GM23338 (cell line): ENCODE measurements at regions not wholly inside any gene's neighbourhood (a gene's known extent, or its start where the extent isn't known, plus 50 kb on each side); places are given as distances from the start of the nearest gene placed in this dataset.
A peak's percentile ranks its signal among the peaks of the same experiment; 100 is the strongest.

Experiments used
- ATAC-seq: fragments of 200-7000 bp; cut with Tn5 transposase; 3 replicates; pipeline ENCODE4 v1.9.1; 2020
- DNase-seq: peaks from one replicate; pipeline ENCODE4 v3.0.0-alpha.2; 2015; ENCODE audit warnings: low spot score
- H2AFZ ChIP-seq: fragments of 200-600 bp; sonication (generic); 2 replicates; pipeline ENCODE4 v1.8.0; 2016; ENCODE audit warnings: antibody characterized with exemption, mild to moderate bottlenecking, moderate library complexity
- H3F3A ChIP-seq: fragments of 200-600 bp; sonication (generic); replicated peaks from 2 replicates; pipeline ENCODE4 v1.8.0; 2017; ENCODE audit warnings: antibody characterized with exemption, mixed run types, low read depth
- H3K27ac ChIP-seq: fragments of 200-600 bp; sonication (generic); 2 replicates; pipeline ENCODE4 v1.6.1; 2016; ENCODE audit warnings: low read depth
- H3K27me3 ChIP-seq: fragments of 200-600 bp; sonication (generic); 2 replicates; pipeline ENCODE4 v1.8.0; 2016; ENCODE audit warnings: mild to moderate bottlenecking, mixed run types, moderate library complexity; ENCODE audit not compliant: insufficient read depth
- H3K36me3 ChIP-seq: fragments of 200-600 bp; sonication (generic); 2 replicates; pipeline ENCODE4 v1.8.0; 2016; ENCODE audit warnings: mild to moderate bottlenecking; ENCODE audit not compliant: insufficient read depth
- H3K4me1 ChIP-seq: fragments of 200-600 bp; sonication (generic); 2 replicates; pipeline ENCODE4 v1.8.0; 2016; ENCODE audit warnings: mild to moderate bottlenecking, moderate library complexity; ENCODE audit not compliant: insufficient read depth
- H3K4me2 ChIP-seq: fragments of 200-600 bp; sonication (generic); 2 replicates; pipeline ENCODE4 v1.7.1; 2017; ENCODE audit warnings: mixed run types
- H3K4me3 ChIP-seq: fragments of 200-600 bp; sonication (generic); 2 replicates; pipeline ENCODE4 v1.6.1; 2016; ENCODE audit warnings: mixed run types
- H3K79me2 ChIP-seq: fragments of 200-600 bp; sonication (generic); replicated peaks from 2 replicates; pipeline ENCODE4 v1.8.0; 2017; ENCODE audit warnings: mild to moderate bottlenecking; ENCODE audit not compliant: insufficient read depth
- H3K9me2 ChIP-seq: fragments of 200-600 bp; sonication (generic); 2 replicates; pipeline ENCODE4 v1.8.0; 2017; ENCODE audit not compliant: insufficient read depth
- H4K20me1 ChIP-seq: fragments of 200-600 bp; sonication (generic); replicated peaks from 2 replicates; pipeline ENCODE4 v1.8.0; 2017; ENCODE audit warnings: mild to moderate bottlenecking; ENCODE audit not compliant: insufficient read depth
- H3K27ac Mint-ChIP-seq: 2 replicates; pipeline ENCODE4 v1.8.0; 2020; ENCODE audit warnings: inconsistent platforms, mild to moderate bottlenecking, moderate library complexity, mixed read lengths
- H3K27me3 Mint-ChIP-seq: 3 replicates; pipeline ENCODE4 v1.8.0; 2022; ENCODE audit warnings: low read depth, mild to moderate bottlenecking, moderate library complexity, mixed read lengths, inconsistent platforms; ENCODE audit not compliant: insufficient read depth, poor library complexity
- H3K36me3 Mint-ChIP-seq: 3 replicates; pipeline ENCODE4 v1.8.0; 2021; ENCODE audit warnings: low read depth, mild to moderate bottlenecking, inconsistent platforms, moderate library complexity, mixed read lengths
- H3K4me1 Mint-ChIP-seq: 3 replicates; pipeline ENCODE4 v1.8.0; 2020; ENCODE audit warnings: mild to moderate bottlenecking, inconsistent platforms, mixed read lengths
- H3K4me3 Mint-ChIP-seq: 3 replicates; pipeline ENCODE4 v1.8.0; 2021; ENCODE audit warnings: moderate library complexity, mild to moderate bottlenecking, inconsistent platforms, mixed read lengths
- H3K9me3 Mint-ChIP-seq: 3 replicates; pipeline ENCODE4 v1.8.0; 2020; ENCODE audit warnings: moderate library complexity, mild to moderate bottlenecking, inconsistent platforms, mixed read lengths
- CTCF ChIP-seq, 2 experiments: fragments of 200-600 bp in 1 of 2; sonication (generic) in 1 of 2; conservative IDR thresholded peaks; 2 replicates each; pipeline versions ENCODE4 v1.5.1 to v1.6.1; 2016 to 2017; ENCODE audit warnings: antibody characterized with exemption in 2 of 2, low read depth in 2 of 2, mild to moderate bottlenecking in 2 of 2, moderate library complexity in 1 of 2
- POLR2AphosphoS5 ChIP-seq: IDR thresholded peaks from 2 replicates; pipeline ENCODE4 v1.6.1; 2016; ENCODE audit warnings: antibody characterized with exemption, low read depth
- REST ChIP-seq: IDR thresholded peaks from one replicate; pipeline ENCODE4 v1.6.1; 2018; ENCODE audit warnings: antibody characterized with exemption; ENCODE audit not compliant: unreplicated experiment
- ZNF331 ChIP-seq: fragments of 250-450 bp; sonication (Bioruptor Pico); IDR thresholded peaks from 2 replicates; pipeline ENCODE4 v1.5.0; 2020; ENCODE audit warnings: low read depth, mild to moderate bottlenecking, moderate library complexity
- ZNF462 ChIP-seq: fragments of 250-450 bp; sonication (Bioruptor Pico); IDR thresholded peaks from 2 replicates; pipeline ENCODE4 v1.5.0; 2020; ENCODE audit warnings: mild to moderate bottlenecking, moderate library complexity

GRCh38 chr2:240363746-240364581 is 71.5 kb upstream of the GPC1 start (continued):
- TF ChIP-seq ZNF462 (CRISPR knock-in tag) (no peak), POLR2AphosphoS5 (no peak), ZNF331 (CRISPR knock-in tag) (no peak), REST (no peak)

- H3K9me3 Mint-ChIP-seq, result peaks cover 21% of the 10 kb centered on the region
- H3K27me3 ChIP-seq, result no peaks in the 10 kb centered on the region
- peaks cover 6% of the 10 kb centered on the region; the same call in 2 of the 3 replicates for H3K4me1 Mint-ChIP-seq
- peaks cover 13% of the 10 kb centered on the region for H3K27me3 Mint-ChIP-seq
- no peak overlapping the region for H3K27ac ChIP-seq
- H3F3A ChIP-seq, result no peaks in the 10 kb centered on the region
- H3K4me1 ChIP-seq, result no peaks in the 10 kb centered on the region
- no peaks in the 10 kb centered on the region for H3K79me2 ChIP-seq
- H3K4me2 ChIP-seq, result no peak overlapping the region
- no peak overlapping the region for H3K4me3 Mint-ChIP-seq
- H3K9me2 ChIP-seq, result no peaks in the 10 kb centered on the region
- no peak overlapping the region for H3K4me3 ChIP-seq
- DNase-seq (no peak), ATAC-seq (no peak)
- peak overlapping the region; percentile 65 for H3K27ac Mint-ChIP-seq
- H4K20me1 ChIP-seq, result no peaks in the 10 kb centered on the region
- H3K36me3 ChIP-seq, result no peaks in the 10 kb centered on the region
- 0 out of 2 replicates have a peak overlapping the region, but pooled peaks have one; percentile 59 for H2AFZ ChIP-seq
- peaks cover 8% of the 10 kb centered on the region; the same call in 2 of the 3 replicates for H3K36me3 Mint-ChIP-seq
- no peak for TF ChIP-seq CTCF (conservative IDR thresholded peaks at IDR 0.05; ENCODE audit: low read depth in 2 of 2)
Observed at GRCh38 chr2:240364582-240364960, 70.9 kb upstream of the GPC1 start.
